ENCODE measurements at regions not wholly inside any gene's neighbourhood (a gene's known extent, or its start where the extent isn't known, plus 50 kb on each side); places are given as distances from the start of the nearest gene placed in this dataset.

DNA sequence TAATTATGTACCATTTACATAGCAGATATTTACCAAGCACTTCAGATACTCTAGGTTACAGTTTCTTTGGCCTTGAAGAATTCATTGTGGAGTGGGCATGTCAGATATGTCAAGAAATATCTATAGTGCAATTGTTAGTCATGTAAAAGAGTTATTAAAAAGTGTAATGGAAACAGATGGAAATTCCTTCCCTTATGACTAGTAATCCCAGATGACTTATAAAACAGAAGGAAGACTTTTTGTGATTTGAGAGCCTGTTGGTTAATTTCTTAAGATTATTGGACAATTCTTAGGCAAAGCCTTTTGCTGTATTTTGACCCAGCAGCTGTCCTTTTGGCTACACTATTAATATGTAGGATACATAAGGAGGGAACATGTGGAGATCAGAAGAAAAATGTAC is 708.9 kb upstream of the NECTIN3 start:
- TF ChIP-seq, protein P1, sequence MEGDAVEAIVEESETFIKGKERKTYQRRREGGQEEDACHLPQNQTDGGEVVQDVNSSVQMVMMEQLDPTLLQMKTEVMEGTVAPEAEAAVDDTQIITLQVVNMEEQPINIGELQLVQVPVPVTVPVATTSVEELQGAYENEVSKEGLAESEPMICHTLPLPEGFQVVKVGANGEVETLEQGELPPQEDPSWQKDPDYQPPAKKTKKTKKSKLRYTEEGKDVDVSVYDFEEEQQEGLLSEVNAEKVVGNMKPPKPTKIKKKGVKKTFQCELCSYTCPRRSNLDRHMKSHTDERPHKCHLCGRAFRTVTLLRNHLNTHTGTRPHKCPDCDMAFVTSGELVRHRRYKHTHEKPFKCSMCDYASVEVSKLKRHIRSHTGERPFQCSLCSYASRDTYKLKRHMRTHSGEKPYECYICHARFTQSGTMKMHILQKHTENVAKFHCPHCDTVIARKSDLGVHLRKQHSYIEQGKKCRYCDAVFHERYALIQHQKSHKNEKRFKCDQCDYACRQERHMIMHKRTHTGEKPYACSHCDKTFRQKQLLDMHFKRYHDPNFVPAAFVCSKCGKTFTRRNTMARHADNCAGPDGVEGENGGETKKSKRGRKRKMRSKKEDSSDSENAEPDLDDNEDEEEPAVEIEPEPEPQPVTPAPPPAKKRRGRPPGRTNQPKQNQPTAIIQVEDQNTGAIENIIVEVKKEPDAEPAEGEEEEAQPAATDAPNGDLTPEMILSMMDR (IDR thresholded peaks at IDR 0.05 in 2 of 3, conservative IDR thresholded peaks at IDR 0.05 in 1 of 3; ENCODE audit: insufficient read depth in 2 of 3, low read depth in 1 of 3, low read length in 3 of 3) = no peak
- TF ChIP-seq MAFK (IDR thresholded peaks at IDR 0.05; ENCODE audit: low read length) = no peak

All from K562 (cell line).